Fibroblast of skin of scalp (primary cell): ENCODE measurements at regions not wholly inside any gene's neighbourhood (a gene's known extent, or its start where the extent isn't known, plus 50 kb on each side); places are given as distances from the start of the nearest gene placed in this dataset.

ENCODE experiments used
- DNase-seq: peaks from one replicate; pipeline ENCODE4 v3.0.0-alpha.2; 2013

- no peak for DNase-seq
Measured at GRCh38 chr9:108182270-108182669, 673.5 kb downstream of the ACTL7B start.

DNA sequence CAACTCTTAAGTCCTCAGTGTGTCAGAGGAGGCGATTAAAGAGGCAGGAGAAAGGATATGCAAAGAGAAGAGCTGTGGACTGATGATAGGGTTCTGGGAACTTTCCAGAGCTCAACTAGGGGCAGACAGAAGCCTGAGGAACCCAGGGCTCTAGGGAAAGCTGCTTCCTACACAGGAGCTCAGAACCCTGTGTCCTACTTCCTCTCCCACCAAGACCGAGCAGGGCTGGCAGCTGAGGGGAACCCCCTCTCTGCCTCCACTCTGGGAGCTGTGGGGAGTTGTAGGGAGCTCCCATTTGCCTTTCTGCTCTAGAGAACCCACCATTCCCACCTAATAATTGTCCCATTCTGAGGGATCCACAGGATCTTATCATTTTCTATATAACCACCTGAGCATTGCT lies 674.3 kb downstream of the ACTL7B start:
- no peak for DNase-seq

DNA sequence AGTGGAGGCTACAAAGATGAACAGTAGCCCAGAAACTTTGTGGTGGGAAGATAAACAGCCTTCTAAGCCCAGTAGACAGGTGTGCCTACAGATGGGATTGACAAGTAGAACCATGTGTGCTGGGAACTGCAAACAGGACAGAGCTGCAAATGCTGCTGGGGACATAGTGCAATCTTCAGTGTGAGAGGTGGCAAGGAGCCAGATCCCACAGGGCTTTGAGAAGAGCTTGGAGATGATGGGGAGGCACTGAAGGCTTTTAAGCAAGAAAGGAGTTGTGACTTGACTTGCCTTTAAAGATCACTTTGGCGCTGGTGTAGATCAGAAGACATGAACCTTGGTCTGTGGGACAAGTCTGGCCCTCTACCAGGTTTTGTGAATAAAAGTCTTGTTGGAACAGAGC lies 675.2 kb downstream of the ACTL7B start:
- peak; percentile 29 for DNase-seq

GRCh38 chr9:108178318-108178717 lies 677.5 kb downstream of the ACTL7B start:
- no peak for DNase-seq

DNA sequence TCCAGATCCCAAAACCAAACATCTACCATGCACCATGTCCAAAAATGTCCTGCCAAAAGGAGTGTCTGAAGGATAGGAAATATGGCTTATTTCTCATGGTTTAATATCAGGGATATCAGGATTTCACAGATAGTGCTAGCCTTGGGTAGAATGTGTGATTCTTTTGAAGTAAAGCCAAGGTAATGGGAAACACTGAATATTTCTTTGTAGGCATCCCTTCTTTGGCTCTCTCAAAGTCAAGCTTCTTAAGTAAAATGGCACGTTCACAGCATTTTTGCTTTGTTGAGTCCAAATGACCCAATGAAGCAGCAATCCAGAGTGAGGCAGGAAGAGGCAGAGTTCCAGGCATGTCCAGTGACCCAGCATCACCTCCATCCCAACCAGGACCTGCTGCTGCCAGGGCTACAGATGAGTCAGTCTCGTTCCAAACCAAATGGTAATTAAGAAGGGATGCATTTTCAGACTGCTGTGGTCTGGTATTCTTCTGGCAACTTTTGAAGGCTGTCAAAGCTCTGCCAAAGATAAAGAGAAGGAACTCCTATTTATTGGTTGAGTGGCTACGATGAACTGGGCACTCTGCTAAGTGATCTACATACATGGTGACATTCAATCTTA lies 678.8 kb upstream of the KLF4 start:
- peak; percentile 7 for DNase-seq

DNA sequence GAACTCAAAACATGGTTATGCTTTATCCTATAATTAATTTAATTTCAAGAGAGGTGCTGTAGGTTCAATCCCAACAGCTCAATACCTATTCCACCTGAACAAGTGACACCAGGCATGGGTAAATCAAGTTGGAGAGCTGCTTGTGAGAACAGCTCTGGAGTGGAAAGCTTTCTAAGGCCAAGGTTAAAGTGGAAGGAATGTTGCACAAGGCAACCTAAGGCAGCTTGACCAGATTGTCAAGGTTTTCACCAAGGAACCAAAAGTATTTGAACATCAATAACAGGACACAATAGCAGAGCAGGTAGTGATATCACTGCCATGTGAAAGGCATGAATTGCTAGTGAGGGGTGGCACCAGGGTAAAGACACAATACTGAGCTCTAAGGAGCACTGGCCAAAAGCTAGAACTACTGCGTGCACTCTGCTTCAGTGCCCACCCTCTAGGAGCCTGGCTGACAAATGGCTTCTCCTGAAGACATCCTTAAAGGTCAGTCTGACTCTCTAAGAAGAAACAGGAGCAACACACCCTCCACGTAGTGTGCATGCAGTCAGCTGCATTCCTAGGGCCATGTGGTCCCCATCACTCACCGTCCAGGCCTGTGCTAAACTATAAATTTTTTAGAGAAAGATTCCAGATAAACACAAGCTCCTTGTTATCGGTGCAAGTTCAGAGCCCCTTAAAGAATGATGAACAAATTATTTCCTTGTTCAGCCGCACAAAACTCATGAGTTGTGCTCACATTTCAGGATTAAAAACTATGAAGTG lies 677.7 kb upstream of the KLF4 start:
- no peak for DNase-seq

GRCh38 chr9:108166519-108166918 lies 677.0 kb upstream of the KLF4 start:
- DNase-seq, result no peak

- DNase-seq, result peak; percentile 55
Measured at GRCh38 chr9:108163321-108164005, 673.9 kb upstream of the KLF4 start.

- DNase-seq, result peak; percentile 69
Measured at GRCh38 chr9:108162664-108163063, 673.1 kb upstream of the KLF4 start.

GRCh38 chr9:108161503-108161902 lies 671.9 kb upstream of the KLF4 start:
- no peak for DNase-seq

DNA sequence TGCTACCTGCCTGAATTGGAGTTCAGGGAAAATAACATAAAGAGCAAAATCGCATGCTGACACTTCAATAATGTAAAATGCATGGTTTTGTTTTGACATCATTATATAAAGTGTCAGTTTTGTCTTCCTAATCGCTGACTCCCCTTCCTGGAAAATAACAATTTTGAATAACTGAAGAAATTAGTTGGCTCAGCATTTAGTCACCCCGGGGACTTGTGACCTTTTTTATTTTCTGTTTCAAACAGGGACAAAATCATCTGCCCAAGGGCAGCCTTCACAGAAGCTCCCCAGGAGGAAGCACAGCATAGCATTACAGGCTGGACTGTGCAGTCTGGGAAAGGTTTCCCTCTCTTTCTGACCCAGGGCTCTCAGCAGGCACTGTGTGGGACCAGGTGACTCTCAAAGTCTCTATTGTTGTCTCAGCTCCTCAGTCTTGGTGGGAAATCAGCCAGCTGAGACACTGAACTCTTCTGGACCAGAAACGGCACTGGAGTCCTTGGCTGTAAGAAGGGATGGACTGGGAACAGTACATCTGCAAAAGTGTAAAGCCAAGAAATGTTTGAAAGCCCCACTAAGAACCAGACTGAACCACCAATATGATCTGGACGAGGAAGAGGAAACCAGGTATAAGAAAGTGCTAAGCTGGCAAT lies 671.3 kb upstream of the KLF4 start:
- no peak for DNase-seq

DNA sequence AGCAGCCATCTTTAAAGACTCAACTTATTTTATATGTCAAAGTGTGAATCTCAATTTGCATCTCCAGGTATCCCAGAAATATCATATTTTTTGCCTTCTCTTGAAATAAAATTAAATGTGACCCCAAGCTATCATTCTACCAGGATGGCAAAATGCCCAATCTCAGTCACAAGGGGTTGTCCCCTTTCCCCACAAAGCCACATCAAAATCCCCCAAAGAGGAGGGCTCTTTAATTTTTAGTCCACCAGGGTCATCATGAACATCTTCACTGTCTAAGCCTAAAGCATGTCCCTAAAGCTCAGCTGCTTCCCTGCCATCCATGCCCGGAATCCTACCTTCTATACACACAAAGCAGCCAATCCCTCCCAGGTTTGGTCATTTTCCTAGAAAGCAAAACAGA lies 670.5 kb upstream of the KLF4 start:
- DNase-seq, result no peak

DNA sequence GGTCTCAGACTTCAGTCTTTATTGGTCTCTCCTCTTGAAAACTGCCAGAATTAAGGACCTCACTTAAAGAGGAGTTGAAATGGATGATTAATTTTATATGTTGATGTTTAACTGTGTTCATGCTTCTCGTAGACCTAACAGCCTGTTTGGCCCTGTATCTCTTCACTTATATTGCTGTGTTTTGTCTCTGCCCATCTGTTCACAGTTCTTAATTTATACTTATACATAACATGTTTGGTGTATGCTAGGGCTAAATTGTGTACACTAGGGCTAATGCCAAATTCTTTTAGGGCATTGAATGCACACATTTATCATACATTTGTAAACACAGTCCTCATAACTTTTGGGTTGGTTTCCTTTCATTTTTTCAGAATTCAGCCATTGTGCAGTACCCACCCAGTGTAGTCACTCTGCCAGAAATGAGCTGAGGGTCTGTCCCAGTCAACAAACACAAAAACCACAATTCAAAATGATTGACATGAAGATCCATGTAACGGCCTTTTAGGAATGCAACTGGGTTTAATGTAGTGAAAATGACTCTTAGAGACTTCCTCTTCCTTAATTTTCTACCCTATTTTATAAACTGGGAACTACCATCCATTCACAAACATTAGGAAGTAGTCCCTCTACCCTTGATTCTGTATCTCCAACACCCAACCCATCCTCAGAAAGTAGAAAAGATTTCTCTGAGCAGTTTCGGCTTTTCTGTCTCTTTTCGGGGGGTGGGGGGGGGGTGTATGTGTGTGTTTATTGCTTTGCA lies 668.8 kb upstream of the KLF4 start:
- DNase-seq, result no peak

GRCh38 chr9:108156270-108156998 lies 666.9 kb upstream of the KLF4 start:
- no peak for DNase-seq

GRCh38 chr9:108153416-108153815 lies 663.8 kb upstream of the KLF4 start:
- DNase-seq, result no peak

- DNase-seq, result peak; percentile 56
Measured at GRCh38 chr9:108150736-108151586, 661.4 kb upstream of the KLF4 start.

DNA sequence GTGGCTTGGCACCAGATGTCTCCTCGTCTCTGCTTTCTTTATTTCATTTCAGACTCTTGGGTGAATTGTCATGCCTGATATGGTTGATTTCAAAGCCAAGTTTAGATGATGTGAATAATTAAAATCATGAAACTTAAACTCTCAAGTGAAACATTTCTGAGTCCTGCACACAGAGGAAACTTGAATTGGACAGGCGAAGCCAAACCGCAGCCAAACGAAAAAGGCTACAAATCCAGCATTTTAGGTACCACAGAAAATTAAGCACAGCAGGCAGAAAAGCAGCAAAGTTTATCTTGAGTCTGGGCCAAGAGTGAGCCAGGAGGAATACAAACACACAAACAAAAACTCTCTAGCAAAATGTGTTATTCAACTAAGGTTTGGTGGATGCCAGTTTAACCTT lies 659.8 kb upstream of the KLF4 start:
- DNase-seq, result peak; percentile 12

GRCh38 chr9:108142504-108143201 lies 653.1 kb upstream of the KLF4 start:
- DNase-seq, result peak; percentile 88

DNA sequence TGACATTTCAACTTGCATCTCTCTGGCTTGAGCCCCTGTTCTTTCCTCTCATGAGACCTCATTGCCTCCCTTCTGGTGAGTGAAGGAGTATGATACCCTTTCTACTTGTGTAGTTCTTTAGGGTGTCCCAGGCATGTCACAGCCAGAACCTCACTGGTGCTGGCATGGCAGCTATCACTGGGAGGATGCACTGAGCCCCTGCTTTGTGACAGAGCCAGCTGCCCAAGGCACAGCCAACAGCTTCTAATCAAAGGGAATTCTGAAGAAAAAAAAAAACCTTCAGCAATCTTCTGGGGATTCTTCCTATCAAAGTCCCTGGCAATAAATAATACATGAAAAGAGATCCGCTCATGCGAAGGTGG lies 652.6 kb upstream of the KLF4 start:
- DNase-seq, result no peak

DNA sequence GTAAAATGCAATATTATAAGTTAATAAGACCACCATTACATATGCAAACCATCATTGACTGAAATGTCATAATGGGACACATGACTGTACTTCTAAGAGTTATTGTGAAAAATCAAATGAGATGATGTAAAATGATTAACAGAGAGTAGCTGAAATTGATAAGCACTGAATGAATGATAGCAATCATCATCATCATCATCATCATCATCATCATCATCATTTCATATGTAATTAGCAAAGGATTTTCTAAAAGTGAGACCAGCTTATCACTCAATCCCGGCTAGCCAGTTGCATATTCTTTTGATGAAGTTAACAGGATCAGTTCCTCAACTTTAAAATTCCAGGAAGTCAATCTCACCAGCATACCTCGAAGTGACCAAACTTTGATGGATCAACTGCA lies 650.3 kb upstream of the KLF4 start:
- no peak for DNase-seq
